Progenitor cell of endocrine pancreas (in vitro differentiated cells): ENCODE measurements at regions not wholly inside any gene's neighbourhood (a gene's known extent, or its start where the extent isn't known, plus 50 kb on each side); places are given as distances from the start of the nearest gene placed in this dataset.

Source experiments
- DNase-seq: peaks from one replicate; pipeline ENCODE4 v3.0.0; 2021; ENCODE audit warnings: low spot score; ENCODE audit not compliant: unreplicated experiment
- H3K27ac Mint-ChIP-seq: 2 replicates; pipeline ENCODE4 v1.8.0; 2021; ENCODE audit warnings: mild to moderate bottlenecking, moderate library complexity, mixed read lengths
- H3K27me3 Mint-ChIP-seq: 2 replicates; pipeline ENCODE4 v1.8.0; 2021; ENCODE audit warnings: mixed read lengths
- H3K36me3 Mint-ChIP-seq: 2 replicates; pipeline ENCODE4 v1.8.0; 2022; ENCODE audit warnings: mixed read lengths; ENCODE audit not compliant: insufficient read depth
- H3K4me1 Mint-ChIP-seq: 2 replicates; pipeline ENCODE4 v1.8.0; 2021; ENCODE audit warnings: low read depth, mixed read lengths
- H3K4me3 Mint-ChIP-seq: 2 replicates; pipeline ENCODE4 v1.8.0; 2021; ENCODE audit warnings: low read depth, mild to moderate bottlenecking, moderate library complexity, mixed read lengths
- H3K9me3 Mint-ChIP-seq: 2 replicates; pipeline ENCODE4 v1.8.0; 2021; ENCODE audit warnings: low read depth, mixed read lengths
- TF ChIP-seq, protein P1 (sequence below): fragments of 200-600 bp; sonication (generic); IDR thresholded peaks from one replicate; pipeline ENCODE4 v1.5.0; 2021; ENCODE audit warnings: antibody characterized with exemption, mild to moderate bottlenecking; ENCODE audit not compliant: unreplicated experiment

- Mint-ChIP-seq H3K27ac (no peak overlapping the region), H3K4me3 (no peak overlapping the region), H3K4me1 (peaks cover 13% of the 10 kb centered on the region), H3K27me3 (no peaks in the 10 kb centered on the region), H3K36me3 (no peaks in the 10 kb centered on the region), H3K9me3 (peaks cover 5% of the 10 kb centered on the region)
- no peak for DNase-seq
- TF ChIP-seq, protein P1, sequence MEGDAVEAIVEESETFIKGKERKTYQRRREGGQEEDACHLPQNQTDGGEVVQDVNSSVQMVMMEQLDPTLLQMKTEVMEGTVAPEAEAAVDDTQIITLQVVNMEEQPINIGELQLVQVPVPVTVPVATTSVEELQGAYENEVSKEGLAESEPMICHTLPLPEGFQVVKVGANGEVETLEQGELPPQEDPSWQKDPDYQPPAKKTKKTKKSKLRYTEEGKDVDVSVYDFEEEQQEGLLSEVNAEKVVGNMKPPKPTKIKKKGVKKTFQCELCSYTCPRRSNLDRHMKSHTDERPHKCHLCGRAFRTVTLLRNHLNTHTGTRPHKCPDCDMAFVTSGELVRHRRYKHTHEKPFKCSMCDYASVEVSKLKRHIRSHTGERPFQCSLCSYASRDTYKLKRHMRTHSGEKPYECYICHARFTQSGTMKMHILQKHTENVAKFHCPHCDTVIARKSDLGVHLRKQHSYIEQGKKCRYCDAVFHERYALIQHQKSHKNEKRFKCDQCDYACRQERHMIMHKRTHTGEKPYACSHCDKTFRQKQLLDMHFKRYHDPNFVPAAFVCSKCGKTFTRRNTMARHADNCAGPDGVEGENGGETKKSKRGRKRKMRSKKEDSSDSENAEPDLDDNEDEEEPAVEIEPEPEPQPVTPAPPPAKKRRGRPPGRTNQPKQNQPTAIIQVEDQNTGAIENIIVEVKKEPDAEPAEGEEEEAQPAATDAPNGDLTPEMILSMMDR, result no peak
These were observed 68.0 kb upstream of the NRIP1 start for GRCh38 chr21:15132781-15133180.

DNA sequence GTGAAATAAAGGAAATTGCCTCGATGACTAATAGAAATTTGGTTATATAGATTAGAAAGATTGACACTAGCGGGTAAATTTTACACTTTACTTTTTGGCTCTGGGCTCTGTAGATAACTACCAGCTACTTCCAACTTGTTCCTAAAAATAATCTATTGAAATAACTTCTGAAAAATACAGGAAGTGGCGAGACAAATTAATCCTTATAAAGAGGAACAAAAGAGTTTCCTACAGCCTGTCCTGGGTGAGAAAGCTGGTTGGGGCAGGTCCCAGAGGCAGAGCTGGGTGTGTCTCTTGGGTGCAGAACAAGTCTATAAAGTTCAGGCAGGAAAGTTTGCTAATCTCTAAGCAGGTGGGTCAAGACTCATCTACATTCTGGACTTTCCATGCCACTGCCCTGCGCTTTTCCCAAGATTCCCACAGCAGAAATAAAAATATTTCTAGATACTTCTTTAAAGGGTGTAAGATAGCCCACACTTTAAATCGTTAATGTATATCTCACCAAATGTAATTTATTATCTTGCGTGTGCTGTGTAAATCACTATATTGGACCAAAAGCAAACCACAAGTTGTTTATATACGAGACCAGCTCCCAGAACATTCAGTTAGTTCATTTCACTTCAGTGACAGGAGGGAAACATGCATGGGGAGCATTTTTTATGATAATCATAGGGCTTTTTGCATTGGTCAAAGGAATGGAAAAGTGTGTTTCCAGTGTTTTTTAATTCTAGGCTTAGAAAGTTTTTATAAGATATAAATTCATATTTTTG, 70.1 kb upstream of the NRIP1 start:
- Mint-ChIP-seq H3K27me3 (no peaks in the 10 kb centered on the region), H3K27ac (no peak overlapping the region), H3K4me3 (no peak overlapping the region), H3K4me1 (peaks cover 31% of the 10 kb centered on the region), H3K9me3 (peaks cover 5% of the 10 kb centered on the region), H3K36me3 (no peaks in the 10 kb centered on the region)
- TF ChIP-seq, protein P1, result no peak
- DNase-seq, result no peak

DNA sequence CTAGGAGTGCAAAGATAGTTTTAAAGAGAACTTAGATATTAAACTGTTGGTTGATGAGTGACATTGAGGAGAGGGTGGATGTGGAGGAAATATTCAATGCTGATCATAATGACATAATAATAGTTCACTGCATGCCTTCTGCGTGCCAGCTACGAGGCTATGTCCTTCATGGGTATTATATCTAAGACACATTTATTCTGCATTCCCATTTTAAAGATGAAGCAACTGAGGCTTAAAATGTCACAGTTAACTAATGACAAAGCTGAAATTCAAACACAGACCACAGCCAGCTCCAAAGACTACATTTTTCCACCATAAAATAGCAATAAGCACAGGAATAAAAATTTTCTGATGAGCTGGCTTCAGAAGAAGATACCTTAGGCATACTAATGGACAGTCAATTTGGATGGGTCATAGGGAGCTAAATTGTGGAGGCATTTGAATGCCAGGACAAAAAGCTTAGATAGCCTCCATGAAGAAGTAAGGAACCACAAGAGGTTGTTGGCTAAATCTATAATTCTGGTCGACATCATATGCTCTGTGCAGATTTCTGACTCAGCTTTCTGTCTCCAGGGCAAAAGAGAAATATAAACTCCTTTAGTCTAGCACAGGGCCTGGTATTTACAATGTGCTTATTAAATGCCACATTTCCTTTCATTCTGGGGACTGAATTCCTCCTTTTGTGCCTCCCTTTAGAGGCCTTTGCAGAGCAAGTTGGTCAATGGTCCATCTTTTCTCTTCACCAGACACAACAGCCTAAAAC, 71.2 kb upstream of the NRIP1 start:
- Mint-ChIP-seq H3K27me3 (no peaks in the 10 kb centered on the region), H3K4me3 (no peak overlapping the region), H3K36me3 (no peaks in the 10 kb centered on the region), H3K27ac (no peak overlapping the region), H3K9me3 (peaks cover 5% of the 10 kb centered on the region), H3K4me1 (peaks cover 42% of the 10 kb centered on the region)
- no peak for DNase-seq
- TF ChIP-seq, protein P1, result no peak

GRCh38 chr21:15138490-15138889, 73.7 kb upstream of the NRIP1 start:
- TF ChIP-seq, protein P1, result no peak
- Mint-ChIP-seq H3K4me3 (no peak overlapping the region), H3K4me1 (peaks cover 55% of the 10 kb centered on the region), H3K27ac (no peak overlapping the region), H3K36me3 (no peaks in the 10 kb centered on the region), H3K27me3 (no peaks in the 10 kb centered on the region), H3K9me3 (peaks cover 4% of the 10 kb centered on the region)
- DNase-seq, result no peak

DNA sequence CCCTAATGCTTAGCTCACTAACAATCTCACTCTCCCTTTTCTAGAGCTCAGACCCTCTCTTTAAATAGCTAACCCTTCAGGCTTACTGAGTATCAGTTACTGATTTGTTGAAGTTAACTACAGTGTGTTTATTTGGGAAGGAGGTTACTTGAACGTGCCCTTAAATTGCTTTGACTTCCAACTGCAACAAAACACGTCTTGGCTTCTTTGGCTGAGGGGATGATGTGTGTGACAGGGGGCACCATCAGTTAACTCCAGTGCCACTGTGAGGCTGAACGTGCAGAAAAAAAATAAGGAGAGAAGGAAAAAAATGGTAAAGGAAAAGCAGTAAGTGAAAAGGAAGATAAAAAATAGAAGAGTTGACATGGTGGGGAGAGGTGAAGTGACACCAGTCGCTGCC, 75.1 kb upstream of the NRIP1 start:
- no peaks in the 10 kb centered on the region for H3K36me3 Mint-ChIP-seq
- TF ChIP-seq, protein P1, result no peak
- H3K27ac Mint-ChIP-seq, result peak overlapping the region; percentile 91
- peak overlapping the region; percentile 30 for H3K4me3 Mint-ChIP-seq
- peaks cover 5% of the 10 kb centered on the region for H3K9me3 Mint-ChIP-seq
- peaks cover 52% of the 10 kb centered on the region for H3K4me1 Mint-ChIP-seq
- DNase-seq, result no peak
- no peaks in the 10 kb centered on the region for H3K27me3 Mint-ChIP-seq
